GM23338 (cell line): ENCODE measurements at regions not wholly inside any gene's neighbourhood (a gene's known extent, or its start where the extent isn't known, plus 50 kb on each side); places are given as distances from the start of the nearest gene placed in this dataset.

Source experiments
- ATAC-seq: fragments of 200-7000 bp; cut with Tn5 transposase; 3 replicates; pipeline ENCODE4 v1.9.1; 2020
- DNase-seq: peaks from one replicate; pipeline ENCODE4 v3.0.0-alpha.2; 2015; ENCODE audit warnings: low spot score
- H2AFZ ChIP-seq: fragments of 200-600 bp; sonication (generic); 2 replicates; pipeline ENCODE4 v1.8.0; 2016; ENCODE audit warnings: antibody characterized with exemption, mild to moderate bottlenecking, moderate library complexity
- H3F3A ChIP-seq: fragments of 200-600 bp; sonication (generic); replicated peaks from 2 replicates; pipeline ENCODE4 v1.8.0; 2017; ENCODE audit warnings: antibody characterized with exemption, mixed run types, low read depth
- H3K27ac ChIP-seq: fragments of 200-600 bp; sonication (generic); 2 replicates; pipeline ENCODE4 v1.6.1; 2016; ENCODE audit warnings: low read depth
- H3K27me3 ChIP-seq: fragments of 200-600 bp; sonication (generic); 2 replicates; pipeline ENCODE4 v1.8.0; 2016; ENCODE audit warnings: mild to moderate bottlenecking, mixed run types, moderate library complexity; ENCODE audit not compliant: insufficient read depth
- H3K36me3 ChIP-seq: fragments of 200-600 bp; sonication (generic); 2 replicates; pipeline ENCODE4 v1.8.0; 2016; ENCODE audit warnings: mild to moderate bottlenecking; ENCODE audit not compliant: insufficient read depth
- H3K4me1 ChIP-seq: fragments of 200-600 bp; sonication (generic); 2 replicates; pipeline ENCODE4 v1.8.0; 2016; ENCODE audit warnings: mild to moderate bottlenecking, moderate library complexity; ENCODE audit not compliant: insufficient read depth
- H3K4me2 ChIP-seq: fragments of 200-600 bp; sonication (generic); 2 replicates; pipeline ENCODE4 v1.7.1; 2017; ENCODE audit warnings: mixed run types
- H3K4me3 ChIP-seq: fragments of 200-600 bp; sonication (generic); 2 replicates; pipeline ENCODE4 v1.6.1; 2016; ENCODE audit warnings: mixed run types
- H3K79me2 ChIP-seq: fragments of 200-600 bp; sonication (generic); replicated peaks from 2 replicates; pipeline ENCODE4 v1.8.0; 2017; ENCODE audit warnings: mild to moderate bottlenecking; ENCODE audit not compliant: insufficient read depth
- H3K9me2 ChIP-seq: fragments of 200-600 bp; sonication (generic); 2 replicates; pipeline ENCODE4 v1.8.0; 2017; ENCODE audit not compliant: insufficient read depth
- H4K20me1 ChIP-seq: fragments of 200-600 bp; sonication (generic); replicated peaks from 2 replicates; pipeline ENCODE4 v1.8.0; 2017; ENCODE audit warnings: mild to moderate bottlenecking; ENCODE audit not compliant: insufficient read depth
- H3K27ac Mint-ChIP-seq: 2 replicates; pipeline ENCODE4 v1.8.0; 2020; ENCODE audit warnings: inconsistent platforms, mild to moderate bottlenecking, moderate library complexity, mixed read lengths
- H3K27me3 Mint-ChIP-seq: 3 replicates; pipeline ENCODE4 v1.8.0; 2022; ENCODE audit warnings: low read depth, mild to moderate bottlenecking, moderate library complexity, mixed read lengths, inconsistent platforms; ENCODE audit not compliant: insufficient read depth, poor library complexity
- H3K36me3 Mint-ChIP-seq: 3 replicates; pipeline ENCODE4 v1.8.0; 2021; ENCODE audit warnings: low read depth, mild to moderate bottlenecking, inconsistent platforms, moderate library complexity, mixed read lengths
- H3K4me1 Mint-ChIP-seq: 3 replicates; pipeline ENCODE4 v1.8.0; 2020; ENCODE audit warnings: mild to moderate bottlenecking, inconsistent platforms, mixed read lengths
- H3K4me3 Mint-ChIP-seq: 3 replicates; pipeline ENCODE4 v1.8.0; 2021; ENCODE audit warnings: moderate library complexity, mild to moderate bottlenecking, inconsistent platforms, mixed read lengths
- H3K9me3 Mint-ChIP-seq: 3 replicates; pipeline ENCODE4 v1.8.0; 2020; ENCODE audit warnings: moderate library complexity, mild to moderate bottlenecking, inconsistent platforms, mixed read lengths
- ETS1 ChIP-seq: IDR thresholded peaks from 2 replicates; pipeline ENCODE4 v1.6.1; 2016; ENCODE audit warnings: antibody characterized with exemption
- JUNB ChIP-seq: IDR thresholded peaks from one replicate; pipeline ENCODE4 v1.6.1; 2016; ENCODE audit warnings: antibody characterized with exemption; ENCODE audit not compliant: unreplicated experiment
- NANOG ChIP-seq: IDR thresholded peaks from 2 replicates; pipeline ENCODE4 v1.6.1; 2016; ENCODE audit warnings: antibody characterized with exemption, borderline replicate concordance
- ZNF462 ChIP-seq: fragments of 250-450 bp; sonication (Bioruptor Pico); IDR thresholded peaks from 2 replicates; pipeline ENCODE4 v1.5.0; 2020; ENCODE audit warnings: mild to moderate bottlenecking, moderate library complexity
- TF ChIP-seq, protein P1 (sequence below), 2 experiments: fragments of 200-600 bp in 1 of 2; sonication (generic) in 1 of 2; conservative IDR thresholded peaks; 2 replicates each; pipeline versions ENCODE4 v1.5.1 to v1.6.1; 2016 to 2017; ENCODE audit warnings: antibody characterized with exemption in 2 of 2, low read depth in 2 of 2, mild to moderate bottlenecking in 2 of 2, moderate library complexity in 1 of 2

DNA sequence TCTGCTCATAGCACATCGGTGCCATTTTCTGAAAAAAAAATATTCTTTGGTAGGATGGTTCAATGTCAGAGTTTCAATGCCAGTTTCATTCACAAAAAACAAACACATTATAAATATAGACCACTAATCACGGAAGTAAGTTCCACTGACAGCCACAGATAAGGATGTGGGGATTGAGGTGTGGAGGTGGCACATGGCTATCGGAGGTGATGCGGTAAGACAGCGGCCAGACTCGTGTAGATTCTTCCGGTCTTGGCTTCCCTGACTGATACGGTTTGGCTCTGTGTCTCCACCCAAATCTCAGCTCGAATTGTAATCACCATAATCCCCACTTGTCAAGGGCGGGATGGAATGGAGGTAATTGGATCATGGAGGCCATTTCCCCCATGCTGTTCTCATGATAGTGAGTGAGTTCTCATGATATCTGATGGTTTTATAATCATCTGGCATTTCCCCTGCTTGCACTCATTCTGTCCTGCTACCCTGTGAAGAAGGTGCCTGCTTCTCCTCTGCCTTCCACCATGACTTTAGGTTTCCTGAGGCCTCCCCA, 693.4 kb downstream of the VRK1 start:
- H3K27me3 ChIP-seq: no peaks in the 10 kb centered on the region
- TF ChIP-seq, protein P1, sequence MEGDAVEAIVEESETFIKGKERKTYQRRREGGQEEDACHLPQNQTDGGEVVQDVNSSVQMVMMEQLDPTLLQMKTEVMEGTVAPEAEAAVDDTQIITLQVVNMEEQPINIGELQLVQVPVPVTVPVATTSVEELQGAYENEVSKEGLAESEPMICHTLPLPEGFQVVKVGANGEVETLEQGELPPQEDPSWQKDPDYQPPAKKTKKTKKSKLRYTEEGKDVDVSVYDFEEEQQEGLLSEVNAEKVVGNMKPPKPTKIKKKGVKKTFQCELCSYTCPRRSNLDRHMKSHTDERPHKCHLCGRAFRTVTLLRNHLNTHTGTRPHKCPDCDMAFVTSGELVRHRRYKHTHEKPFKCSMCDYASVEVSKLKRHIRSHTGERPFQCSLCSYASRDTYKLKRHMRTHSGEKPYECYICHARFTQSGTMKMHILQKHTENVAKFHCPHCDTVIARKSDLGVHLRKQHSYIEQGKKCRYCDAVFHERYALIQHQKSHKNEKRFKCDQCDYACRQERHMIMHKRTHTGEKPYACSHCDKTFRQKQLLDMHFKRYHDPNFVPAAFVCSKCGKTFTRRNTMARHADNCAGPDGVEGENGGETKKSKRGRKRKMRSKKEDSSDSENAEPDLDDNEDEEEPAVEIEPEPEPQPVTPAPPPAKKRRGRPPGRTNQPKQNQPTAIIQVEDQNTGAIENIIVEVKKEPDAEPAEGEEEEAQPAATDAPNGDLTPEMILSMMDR (conservative IDR thresholded peaks at IDR 0.05; ENCODE audit: low read depth in 2 of 2): no peak
- TF ChIP-seq ETS1 (no peak), NANOG (no peak), JUNB (no peak), ZNF462 (CRISPR knock-in tag) (no peak)
- H3K4me1 ChIP-seq: no peaks in the 10 kb centered on the region
- H3K4me2 ChIP-seq: no peak overlapping the region
- Mint-ChIP-seq H3K9me3 (peaks cover 3% of the 10 kb centered on the region; the same call in 2 of the 3 replicates), H3K4me1 (no peaks in the 10 kb centered on the region), H3K36me3 (no peaks in the 10 kb centered on the region), H3K4me3 (no peak overlapping the region), H3K27ac (no peak overlapping the region), H3K27me3 (no peaks in the 10 kb centered on the region)
- H3F3A ChIP-seq: no peaks in the 10 kb centered on the region
- no peaks in the 10 kb centered on the region for H4K20me1 ChIP-seq
- no peak for ATAC-seq
- no peak overlapping the region for H2AFZ ChIP-seq
- no peak for DNase-seq
- H3K27ac ChIP-seq: no peak overlapping the region
- no peak overlapping the region for H3K4me3 ChIP-seq
- no peaks in the 10 kb centered on the region for H3K36me3 ChIP-seq
- no peaks in the 10 kb centered on the region for H3K79me2 ChIP-seq
- H3K9me2 ChIP-seq: peaks cover 9% of the 10 kb centered on the region; the same call in 1 of the 2 replicates
